Stimulated activated CD4-positive, alpha-beta T cell treated with anti-CD3 and anti-CD28 coated beads, Interleukin-12 subunit alpha, Interleukin-12 subunit beta, amount 100 ng/mL, for 24 hours (primary cell): ENCODE measurements at regions not wholly inside any gene's neighbourhood (a gene's known extent, or its start where the extent isn't known, plus 50 kb on each side); places are given as distances from the start of the nearest gene placed in this dataset.
"Not testable (repeated sequence)": the region's sequence is repeated elsewhere in the genome, so short reads cannot be mapped to it uniquely, and the experiment has no call there.

Source experiments
- DNase-seq, 2 experiments: peaks; one replicate each; pipeline ENCODE4 v3.0.0-alpha.2; 2020; ENCODE audit warnings: low read depth in 2 of 2

GRCh38 chr3:152667267-152667666 lies 167.7 kb upstream of the P2RY1 start:
- DNase-seq = no peak

GRCh38 chr3:152669560-152669959 lies 165.4 kb upstream of the P2RY1 start:
- DNase-seq = no peak

- DNase-seq = no peak
Measured at GRCh38 chr3:152671446-152672319, 163.2 kb upstream of the P2RY1 start.

- no peak for DNase-seq
Measured at GRCh38 chr3:152672320-152672649, 162.6 kb upstream of the P2RY1 start.

- DNase-seq = no peak
Measured at GRCh38 chr3:152676810-152677379, 158.0 kb upstream of the P2RY1 start.

GRCh38 chr3:152677491-152677890 lies 157.4 kb upstream of the P2RY1 start:
- no peak for DNase-seq

GRCh38 chr3:152682477-152682876 lies 152.5 kb upstream of the P2RY1 start:
- DNase-seq = no peak

GRCh38 chr3:152683521-152683999 lies 151.4 kb upstream of the P2RY1 start:
- DNase-seq = no peak

- no peak for DNase-seq
Measured at GRCh38 chr3:152684279-152684678, 150.7 kb upstream of the P2RY1 start.

GRCh38 chr3:152688313-152688712 lies 146.6 kb upstream of the P2RY1 start:
- DNase-seq = no peak

GRCh38 chr3:152692326-152692725 lies 142.6 kb upstream of the P2RY1 start:
- not testable (repeated sequence) for DNase-seq

- DNase-seq = not testable (repeated sequence)
Measured at GRCh38 chr3:152693521-152694250, 141.2 kb upstream of the P2RY1 start.

- DNase-seq = no peak
Measured at GRCh38 chr3:152695840-152696239, 139.1 kb upstream of the P2RY1 start.

GRCh38 chr3:152696962-152697361 lies 138.0 kb upstream of the P2RY1 start:
- no peak for DNase-seq

- DNase-seq = no peak
Measured at GRCh38 chr3:152703245-152703890, 131.6 kb upstream of the P2RY1 start.

- no peak for DNase-seq
Measured at GRCh38 chr3:152706991-152707713, 127.8 kb upstream of the P2RY1 start.

- DNase-seq = no peak
Measured at GRCh38 chr3:152709659-152710058, 125.3 kb upstream of the P2RY1 start.

GRCh38 chr3:152710549-152710948 lies 124.4 kb upstream of the P2RY1 start:
- no peak for DNase-seq

GRCh38 chr3:152713989-152714388 lies 120.9 kb upstream of the P2RY1 start:
- no peak for DNase-seq

- no peak for DNase-seq
Measured at GRCh38 chr3:152714507-152714906, 120.4 kb upstream of the P2RY1 start.

GRCh38 chr3:152717252-152717651 lies 117.7 kb upstream of the P2RY1 start:
- no peak for DNase-seq
